ENCODE measurements at regions not wholly inside any gene's neighbourhood (a gene's known extent, or its start where the extent isn't known, plus 50 kb on each side); places are given as distances from the start of the nearest gene placed in this dataset.

- no peak overlapping the region for H3K4me2 ChIP-seq (ENCODE audit: control insufficient read depth, insufficient read depth)
- H4K20me1 ChIP-seq (ENCODE audit: control insufficient read depth, insufficient read depth) = no peaks in the 10 kb centered on the region
- TF ChIP-seq RBBP5 (conservative IDR thresholded peaks at IDR 0.05) (no peak), SRF (IDR thresholded peaks at IDR 0.05; ENCODE audit: low read depth in 2 of 2, low read length in 2 of 2) (no peak), SPI1 (IDR thresholded peaks at IDR 0.05; ENCODE audit: borderline replicate concordance, insufficient read depth, low read depth, low read length) (no peak), PAX8 (IDR thresholded peaks at IDR 0.05) (no peak), USF1 (IDR thresholded peaks at IDR 0.05; ENCODE audit: borderline replicate concordance, extremely low read length, insufficient read depth, low read depth, low read length) (no peak), CHD1 (IDR thresholded peaks at IDR 0.05; ENCODE audit: low read depth, low read length) (no peak), WRNIP1 (IDR thresholded peaks at IDR 0.05; ENCODE audit: borderline replicate concordance, low read depth, low read length) (no peak), PRDM15 (CRISPR knock-in tag; IDR thresholded peaks at IDR 0.05) (no peak), LARP7 (IDR thresholded peaks at IDR 0.05) (no peak), GABPA (IDR thresholded peaks at IDR 0.05; ENCODE audit: low read depth) (no peak), TBL1XR1 (IDR thresholded peaks at IDR 0.05; ENCODE audit: low read depth, low read length) (no peak), SMC3 (IDR thresholded peaks at IDR 0.05; ENCODE audit: borderline replicate concordance, low read length) (no peak), CREM (IDR thresholded peaks at IDR 0.05; ENCODE audit: low read depth) (no peak)
- CTCF ChIA-PET = no interaction called here
- in situ Hi-C loops (cut with MboI) = no loop called here
- H3K4me3 ChIP-seq = no peak overlapping the region
- no peak overlapping the region for H2AFZ ChIP-seq (ENCODE audit: control insufficient read depth, low read depth, low read length)
- no peaks in the 10 kb centered on the region for H3K4me1 ChIP-seq (ENCODE audit: control insufficient read depth, insufficient read depth, low read length)
- no peaks in the 10 kb centered on the region for H3K79me2 ChIP-seq (ENCODE audit: control insufficient read depth, insufficient read depth, low read length)
- DNase-seq (ENCODE audit: low read depth, low spot score) = no peak
- no TSS peak for BruUV-seq (replicated peaks)
- no peak overlapping the region for H3K27ac ChIP-seq (ENCODE audit: control insufficient read depth, insufficient read depth)
- no peak for ATAC-seq
- 37% methylated on average over 2 of the region's 2 CpGs for WGBS (ENCODE audit: insufficient coverage, insufficient replicate concordance, low lambda C conversion rate, missing lambda C conversion rate)
- SMC1A ChIA-PET (ENCODE audit: uncharacterized antibody, unreplicated experiment) = no interaction called here
- POLR2A ChIA-PET = no interaction called here
- RAD21 ChIA-PET (ENCODE audit: unreplicated experiment) = no interaction called here
- H3K27me3 ChIP-seq (replicated peaks in 1 of 2; ENCODE audit: control insufficient read depth in 2 of 2, insufficient read depth in 2 of 2, low read length in 1 of 2) = no peaks in the 10 kb centered on the region
- no peaks in the 10 kb centered on the region for H3K9me3 ChIP-seq (replicated peaks; ENCODE audit: control insufficient read depth, insufficient read depth, low read length)
- intact Hi-C loops (cut with micrococcal nuclease; ENCODE audit: unreplicated experiment) = no loop called here
- H3K36me3 ChIP-seq (ENCODE audit: control insufficient read depth in 2 of 2, insufficient read depth in 2 of 2, low read length in 1 of 2) = no peaks in the 10 kb centered on the region
- H3K9ac ChIP-seq (ENCODE audit: control insufficient read depth, insufficient read depth, low read length) = no peak overlapping the region
- FAIRE-seq = no peak
These were observed 2765.1 kb upstream of the PCDH20 start for GRCh38 chr13:64180756-64181155.
